ENCODE measurements at regions not wholly inside any gene's neighbourhood (a gene's known extent, or its start where the extent isn't known, plus 50 kb on each side); places are given as distances from the start of the nearest gene placed in this dataset.

GRCh38 chr13:105957769-105958438 lies 577.6 kb downstream of the EFNB2 start:
- TF ChIP-seq, protein P1, sequence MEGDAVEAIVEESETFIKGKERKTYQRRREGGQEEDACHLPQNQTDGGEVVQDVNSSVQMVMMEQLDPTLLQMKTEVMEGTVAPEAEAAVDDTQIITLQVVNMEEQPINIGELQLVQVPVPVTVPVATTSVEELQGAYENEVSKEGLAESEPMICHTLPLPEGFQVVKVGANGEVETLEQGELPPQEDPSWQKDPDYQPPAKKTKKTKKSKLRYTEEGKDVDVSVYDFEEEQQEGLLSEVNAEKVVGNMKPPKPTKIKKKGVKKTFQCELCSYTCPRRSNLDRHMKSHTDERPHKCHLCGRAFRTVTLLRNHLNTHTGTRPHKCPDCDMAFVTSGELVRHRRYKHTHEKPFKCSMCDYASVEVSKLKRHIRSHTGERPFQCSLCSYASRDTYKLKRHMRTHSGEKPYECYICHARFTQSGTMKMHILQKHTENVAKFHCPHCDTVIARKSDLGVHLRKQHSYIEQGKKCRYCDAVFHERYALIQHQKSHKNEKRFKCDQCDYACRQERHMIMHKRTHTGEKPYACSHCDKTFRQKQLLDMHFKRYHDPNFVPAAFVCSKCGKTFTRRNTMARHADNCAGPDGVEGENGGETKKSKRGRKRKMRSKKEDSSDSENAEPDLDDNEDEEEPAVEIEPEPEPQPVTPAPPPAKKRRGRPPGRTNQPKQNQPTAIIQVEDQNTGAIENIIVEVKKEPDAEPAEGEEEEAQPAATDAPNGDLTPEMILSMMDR (IDR thresholded peaks at IDR 0.05; ENCODE audit: low read depth, low read length) = no peak
- no peak for DNase-seq (ENCODE audit: low read depth in 2 of 2)
- no peak overlapping the region for H3K4me3 ChIP-seq (replicated peaks in 1 of 2; ENCODE audit: low read depth in 2 of 2, low read length in 2 of 2)

GRCh38 chr13:105956921-105957320 lies 578.5 kb downstream of the EFNB2 start:
- H3K4me3 ChIP-seq (replicated peaks in 1 of 2; ENCODE audit: low read depth in 2 of 2, low read length in 2 of 2) = no peak overlapping the region
- TF ChIP-seq, protein P1 (IDR thresholded peaks at IDR 0.05; ENCODE audit: low read depth, low read length) = no peak

GRCh38 chr13:105952973-105953290 lies 582.5 kb downstream of the EFNB2 start:
- TF ChIP-seq, protein P1 (IDR thresholded peaks at IDR 0.05; ENCODE audit: low read depth, low read length) = no peak
- no peak overlapping the region for H3K4me3 ChIP-seq (replicated peaks in 1 of 2; ENCODE audit: low read depth in 2 of 2, low read length in 2 of 2)
- no peak for DNase-seq (ENCODE audit: low read depth in 2 of 2)

More at GRCh38 chr13:105956921-105957320, 578.5 kb downstream of the EFNB2 start:
- DNase-seq (ENCODE audit: low read depth in 2 of 2) = no peak

DNA sequence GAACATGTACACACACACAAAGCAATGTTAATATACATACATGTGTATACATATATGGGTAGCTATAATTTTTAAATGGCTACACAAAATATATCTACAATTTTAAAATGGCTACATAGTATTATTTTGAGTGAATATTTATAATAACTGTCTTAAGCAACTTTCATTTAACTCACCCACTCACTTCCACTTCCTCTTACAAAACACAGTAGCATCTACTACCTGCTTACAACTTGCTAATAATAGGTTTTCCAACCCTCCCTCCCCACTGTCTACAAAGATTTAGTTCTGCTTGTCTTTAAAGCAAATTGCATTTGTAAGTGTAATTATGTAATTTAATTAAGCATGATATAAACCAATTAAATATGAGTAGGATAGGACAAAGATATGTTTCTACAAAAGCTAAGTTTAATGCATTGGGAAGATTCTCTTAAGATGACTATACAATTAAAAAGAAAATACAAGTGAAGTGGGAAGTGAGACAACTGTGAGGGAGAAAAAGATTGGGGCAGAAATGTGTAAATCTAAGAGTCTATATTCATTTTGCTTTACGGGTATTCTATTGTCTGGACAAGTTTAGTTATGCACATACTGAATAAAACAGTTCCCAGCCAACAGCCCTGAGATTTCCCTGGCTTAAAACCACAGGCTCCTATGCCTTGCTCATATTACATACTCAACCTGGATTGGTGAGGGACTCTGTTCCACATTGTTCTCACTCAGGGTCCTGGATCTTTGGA lies 583.1 kb downstream of the EFNB2 start:
- no peak overlapping the region for H3K4me3 ChIP-seq (replicated peaks in 1 of 2; ENCODE audit: low read depth in 2 of 2, low read length in 2 of 2)
- DNase-seq (ENCODE audit: low read depth in 2 of 2) = no peak
- TF ChIP-seq, protein P1 (IDR thresholded peaks at IDR 0.05; ENCODE audit: low read depth, low read length) = no peak

DNA sequence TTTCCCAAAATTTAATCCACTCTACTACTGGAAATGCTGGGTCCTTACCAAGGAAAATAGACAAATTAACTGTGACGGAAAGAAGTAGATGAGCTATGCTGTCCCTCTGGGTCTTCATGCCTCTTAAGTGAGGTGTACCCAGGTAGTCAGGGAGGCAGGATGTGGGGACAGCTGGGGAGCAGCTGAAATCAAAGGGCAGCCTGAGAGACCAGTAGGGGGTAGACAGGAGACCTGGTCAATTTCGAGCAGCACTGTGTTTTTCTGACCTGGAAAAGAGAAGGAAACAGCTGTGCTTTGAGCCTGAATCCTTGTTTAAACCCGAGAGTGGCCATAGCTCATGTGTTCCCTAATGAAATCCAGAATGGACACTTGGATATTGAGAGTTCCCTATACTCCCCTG lies 587.3 kb downstream of the EFNB2 start:
- TF ChIP-seq, protein P1 (IDR thresholded peaks at IDR 0.05; ENCODE audit: low read depth, low read length) = no peak
- H3K4me3 ChIP-seq (replicated peaks in 1 of 2; ENCODE audit: low read depth in 2 of 2, low read length in 2 of 2) = no peak overlapping the region
- DNase-seq (ENCODE audit: low read depth in 2 of 2) = no peak

DNA sequence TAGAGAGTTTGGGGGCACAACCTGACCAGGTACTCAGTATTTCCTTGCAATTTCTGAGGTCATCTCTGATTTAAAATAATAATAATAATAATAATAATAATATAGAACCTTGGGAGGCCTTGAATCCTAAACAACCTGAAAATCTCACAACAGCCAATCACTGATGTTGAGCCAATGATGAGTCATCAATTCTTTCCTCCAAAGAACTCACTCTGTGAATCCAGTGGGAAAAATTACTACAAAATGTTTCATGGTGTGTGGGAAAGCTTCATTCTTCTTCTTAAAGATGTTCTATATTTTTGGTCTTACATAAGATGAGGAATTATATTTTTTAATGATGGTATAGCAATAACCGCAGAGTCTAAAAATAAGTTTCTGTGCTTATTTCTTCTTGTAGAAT lies 594.6 kb downstream of the EFNB2 start:
- H3K4me3 ChIP-seq (replicated peaks in 1 of 2; ENCODE audit: low read depth in 2 of 2, low read length in 2 of 2) = no peak overlapping the region
- DNase-seq (ENCODE audit: low read depth in 2 of 2) = no peak
- TF ChIP-seq, protein P1 (IDR thresholded peaks at IDR 0.05; ENCODE audit: low read depth, low read length) = no peak
